H1 (cell line): ENCODE measurements at regions not wholly inside any gene's neighbourhood (a gene's known extent, or its start where the extent isn't known, plus 50 kb on each side); places are given as distances from the start of the nearest gene placed in this dataset.

ENCODE experiments used
- CTCF ChIA-PET: fragments of 300-600 bp; sonication (Branson Sonifier 250); formaldehyde crosslinking; loops from one replicate; lab custom pipeline; 2021; ENCODE audit not compliant: partially characterized antibody; lab: Charles Lee
- POLR2A ChIA-PET: fragments of 300-600 bp; sonication (Branson Sonifier 250); formaldehyde crosslinking; loops from one replicate; lab custom pipeline; 2021; ENCODE audit warnings: inconsistent platforms; ENCODE audit not compliant: partially characterized antibody; lab: Charles Lee
- DNase-seq, 2 experiments: peaks; one replicate each; pipeline versions ENCODE4 v3.0.0 to v3.0.0-alpha.2; 2010 to 2022; ENCODE audit warnings: low spot score in 2 of 2, low read depth in 1 of 2, mixed read lengths in 1 of 2
- FAIRE-seq: peaks from 2 replicates; lab custom pipeline; 2011; peaks lifted over from hg19 to GRCh38; lab: Jason Lieb, UNC
- H2AFZ ChIP-seq: 2 replicates; pipeline ENCODE4 v1.8.1; 2012; ENCODE audit warnings: low read length, inconsistent platforms
- H2AK5ac ChIP-seq: 2 replicates; pipeline ENCODE4 v1.6.1; 2013; ENCODE audit warnings: low read depth, low read length
- H2BK120ac ChIP-seq: replicated peaks from 2 replicates; pipeline ENCODE3; 2013; ENCODE audit warnings: low read depth, low read length, inconsistent platforms
- H2BK12ac ChIP-seq: 2 replicates; pipeline ENCODE4 v1.6.1; 2013; ENCODE audit warnings: low read depth, low read length
- H2BK15ac ChIP-seq: 2 replicates; pipeline ENCODE4 v1.6.1; 2013; ENCODE audit warnings: low read length
- H2BK20ac ChIP-seq: 2 replicates; pipeline ENCODE4 v1.6.1; 2013; ENCODE audit warnings: low read length
- H2BK5ac ChIP-seq: 2 replicates; pipeline ENCODE4 v1.6.1; 2013; ENCODE audit warnings: low read depth, low read length
- H3K14ac ChIP-seq: 2 replicates; pipeline ENCODE4 v1.6.1; 2013; ENCODE audit warnings: inconsistent platforms; ENCODE audit not compliant: insufficient read length
- H3K18ac ChIP-seq: 2 replicates; pipeline ENCODE4 v1.6.1; 2013; ENCODE audit warnings: low read length; ENCODE audit errors: extremely low read depth
- H3K23ac ChIP-seq: 2 replicates; pipeline ENCODE4 v1.6.1; 2013; ENCODE audit warnings: inconsistent platforms; ENCODE audit not compliant: insufficient read length
- H3K23me2 ChIP-seq: 2 replicates; pipeline ENCODE4 v1.6.1; 2013; ENCODE audit warnings: low read depth, low read length
- H3K27ac ChIP-seq: 2 replicates; pipeline ENCODE4 v1.6.1; 2011; ENCODE audit warnings: low read depth, low read length, inconsistent platforms
- H3K27me3 ChIP-seq, 4 experiments: replicated peaks in 1 of 4; 1 replicate in 1 of 4; 2 replicates in 3 of 4; pipeline versions ENCODE4 v1.6.1 to v1.8.1; 2011 to 2013; ENCODE audit warnings: low read length in 3 of 4, mild to moderate bottlenecking in 3 of 4, inconsistent platforms in 2 of 4, mixed read lengths in 2 of 4, moderate library complexity in 1 of 4; ENCODE audit not compliant: control insufficient read depth in 3 of 4, insufficient read depth in 3 of 4; ENCODE audit errors: extremely low read depth in 1 of 4
- H3K36me3 ChIP-seq, 4 experiments: 2 replicates each; pipeline versions ENCODE4 v1.6.1 to v1.8.1; 2011 to 2013; ENCODE audit warnings: mild to moderate bottlenecking in 4 of 4, low read length in 3 of 4, moderate library complexity in 2 of 4, control low read depth in 1 of 4, inconsistent platforms in 1 of 4; ENCODE audit not compliant: insufficient read depth in 4 of 4, control insufficient read depth in 2 of 4
- H3K4ac ChIP-seq: replicated peaks from 2 replicates; pipeline ENCODE3; 2013; ENCODE audit warnings: low read length, low read depth, mixed read lengths, inconsistent platforms; ENCODE audit not compliant: insufficient read length
- H3K4me1 ChIP-seq, 4 experiments: replicated peaks in 1 of 4; 1 replicate in 1 of 4; 2 replicates in 3 of 4; pipeline versions ENCODE4 v1.6.1 to v1.8.1; 2011 to 2013; ENCODE audit warnings: low read length in 3 of 4, inconsistent platforms in 2 of 4, mixed read lengths in 1 of 4; ENCODE audit not compliant: insufficient read depth in 4 of 4, control insufficient read depth in 3 of 4
- H3K4me2 ChIP-seq, 2 experiments: 2 replicates each; pipeline versions ENCODE4 v1.6.1 to v1.8.1; 2011 to 2013; ENCODE audit warnings: low read depth in 2 of 2, low read length in 2 of 2, control low read depth in 1 of 2, inconsistent platforms in 1 of 2, mild to moderate bottlenecking in 1 of 2; ENCODE audit not compliant: insufficient read depth in 1 of 2
- H3K4me3 ChIP-seq, 4 experiments: fragments of 200-600, 300-600 bp in 1 of 4; sonication (generic), shearing (Covaris generic), sonication (Bioruptor Twin) in 1 of 4; 2 replicates each; pipeline versions ENCODE4 v1.5.1 to v1.8.1; 2011 to 2016; ENCODE audit warnings: low read length in 4 of 4, low read depth in 3 of 4, control low read depth in 2 of 4, inconsistent platforms in 2 of 4, mild to moderate bottlenecking in 2 of 4, mixed read lengths in 1 of 4, moderate library complexity in 1 of 4; ENCODE audit not compliant: insufficient read depth in 2 of 4; ENCODE audit errors: extremely low read depth in 1 of 4
- H3K56ac ChIP-seq: replicated peaks from 2 replicates; pipeline ENCODE3; 2013; ENCODE audit warnings: low read depth, mild to moderate bottlenecking, mixed read lengths, low read length, inconsistent platforms; ENCODE audit not compliant: insufficient read length
- H3K79me1 ChIP-seq: 2 replicates; pipeline ENCODE4 v1.6.1; 2013; ENCODE audit warnings: low read depth, low read length, control low read depth
- H3K79me2 ChIP-seq, 2 experiments: 2 replicates each; pipeline versions ENCODE4 v1.6.1 to v1.8.1; 2012 to 2013; ENCODE audit warnings: low read length in 2 of 2, mild to moderate bottlenecking in 2 of 2, inconsistent platforms in 1 of 2; ENCODE audit not compliant: insufficient read depth in 2 of 2, control insufficient read depth in 1 of 2
- H3K9ac ChIP-seq, 4 experiments: replicated peaks in 1 of 4; 1 replicate in 1 of 4; 2 replicates in 3 of 4; pipeline versions ENCODE4 v1.6.1 to v1.8.1; 2011 to 2013; ENCODE audit warnings: low read depth in 3 of 4, low read length in 3 of 4, control low read depth in 2 of 4, mild to moderate bottlenecking in 2 of 4, moderate library complexity in 2 of 4, inconsistent platforms in 1 of 4; ENCODE audit errors: extremely low read depth in 1 of 4
- H3K9me3 ChIP-seq, 2 experiments: 2 replicates each; pipeline versions ENCODE4 v1.6.1 to v1.8.1; 2012 to 2013; ENCODE audit warnings: mild to moderate bottlenecking in 2 of 2, moderate library complexity in 2 of 2, control low read depth in 1 of 2, inconsistent platforms in 1 of 2, low read depth in 1 of 2, low read length in 1 of 2, mixed read lengths in 1 of 2; ENCODE audit not compliant: insufficient read depth in 2 of 2
- H4K20me1 ChIP-seq, 2 experiments: replicated peaks in 1 of 2; 2 replicates each; pipeline versions ENCODE3 to v1.8.1; 2011 to 2013; ENCODE audit warnings: inconsistent platforms in 2 of 2, low read length in 2 of 2, mild to moderate bottlenecking in 1 of 2; ENCODE audit not compliant: insufficient read depth in 2 of 2, control insufficient read depth in 1 of 2
- H4K5ac ChIP-seq: 2 replicates; pipeline ENCODE4 v1.6.1; 2013; ENCODE audit warnings: low read length, low read depth, mixed read lengths, inconsistent platforms; ENCODE audit not compliant: insufficient read length
- H4K8ac ChIP-seq: 2 replicates; pipeline ENCODE4 v1.8.0; 2013; ENCODE audit warnings: mild to moderate bottlenecking, moderate library complexity, low read length, inconsistent platforms; ENCODE audit not compliant: insufficient read depth; ENCODE audit errors: extremely low read depth
- H4K91ac ChIP-seq: replicated peaks from 2 replicates; pipeline ENCODE3; 2013; ENCODE audit warnings: low read length, mixed read lengths, inconsistent platforms; ENCODE audit not compliant: insufficient read length
- CEBPB ChIP-seq: IDR thresholded peaks from 2 replicates; pipeline ENCODE4 v1.6.1; 2012; ENCODE audit warnings: low read depth, low read length
- EP300 ChIP-seq, 2 experiments: IDR thresholded peaks; 1 replicate in 1 of 2; 2 replicates in 1 of 2; pipeline ENCODE4 v1.6.1; 2011 to 2012; ENCODE audit warnings: low read depth in 2 of 2, low read length in 2 of 2, mild to moderate bottlenecking in 2 of 2, borderline replicate concordance in 1 of 2, inconsistent platforms in 1 of 2, moderate library complexity in 1 of 2
- HDAC2 ChIP-seq, 2 experiments: fragments of 300-600 bp in 1 of 2; sonication (generic) in 1 of 2; IDR thresholded peaks; 2 replicates each; pipeline ENCODE4 v1.6.1; 2011 to 2012; ENCODE audit warnings: low read depth in 2 of 2, low read length in 2 of 2, mild to moderate bottlenecking in 2 of 2, moderate library complexity in 2 of 2, borderline replicate concordance in 1 of 2, inconsistent platforms in 1 of 2
- KDM1A ChIP-seq: fragments of 200-600, 300-600 bp; sonication (generic); IDR thresholded peaks from 2 replicates; pipeline ENCODE4 v1.7.1; 2016; ENCODE audit warnings: mild to moderate bottlenecking, low read length, borderline replicate concordance
- KDM5A ChIP-seq: fragments of 200-600 bp; IDR thresholded peaks from 2 replicates; pipeline ENCODE4 v1.7.1; 2012; ENCODE audit warnings: mild to moderate bottlenecking, low read length, inconsistent platforms, mixed read lengths
- NRF1 ChIP-seq: IDR thresholded peaks from 2 replicates; pipeline ENCODE4 v1.6.1; 2011; ENCODE audit warnings: mild to moderate bottlenecking, low read depth, low read length, improper control_type of control experiment
- POU5F1 ChIP-seq: IDR thresholded peaks from 2 replicates; pipeline ENCODE4 v1.6.1; 2011; ENCODE audit warnings: low read depth, mild to moderate bottlenecking, low read length, moderate library complexity
- RNF2 ChIP-seq: fragments of 200-900, 300-1000 bp; sonication (generic); IDR thresholded peaks from 2 replicates; pipeline ENCODE4 v1.7.1; 2016; ENCODE audit warnings: borderline replicate concordance, low read depth, mild to moderate bottlenecking, antibody characterized with exemption, low read length; ENCODE audit not compliant: poor library complexity, severe bottlenecking; ENCODE audit errors: missing control alignments
- TAF1 ChIP-seq: IDR thresholded peaks from 2 replicates; pipeline ENCODE4 v1.6.1; 2011; ENCODE audit warnings: mild to moderate bottlenecking, low read depth, low read length
- TCF12 ChIP-seq: IDR thresholded peaks from 2 replicates; pipeline ENCODE4 v1.6.1; 2011; ENCODE audit warnings: low read depth, mild to moderate bottlenecking, low read length
- TEAD4 ChIP-seq: IDR thresholded peaks from 2 replicates; pipeline ENCODE4 v1.6.1; 2012; ENCODE audit warnings: low read depth, low read length, inconsistent platforms, mixed read lengths
- ZNF274 ChIP-seq: IDR thresholded peaks from 2 replicates; pipeline ENCODE4 v1.7.0; 2012; ENCODE audit warnings: low read length, borderline replicate concordance; ENCODE audit errors: extremely low read depth
- WGBS, 2 experiments: shearing (Covaris generic) in 1 of 2; methylation state at CpG; one replicate each; pipeline versions ENCODE4 v1.1.6 to v1.1.7; 2013 to 2015; ENCODE audit warnings: low lambda C conversion rate in 2 of 2, mixed read lengths in 2 of 2, inconsistent platforms in 1 of 2, low coverage in 1 of 2, missing lambda C conversion rate in 1 of 2; ENCODE audit not compliant: insufficient replicate concordance in 2 of 2, insufficient coverage in 1 of 2, insufficient read length in 1 of 2; ENCODE audit errors: extremely low coverage in 1 of 2, missing lambda C conversion rate in 1 of 2; 5-methylcytosine and 5-hydroxymethylcytosine counted together
- TF ChIP-seq, protein P1 (sequence below): IDR thresholded peaks from 2 replicates; pipeline ENCODE4 v1.6.1; 2011; ENCODE audit warnings: low read length, improper control_type of control experiment

DNA sequence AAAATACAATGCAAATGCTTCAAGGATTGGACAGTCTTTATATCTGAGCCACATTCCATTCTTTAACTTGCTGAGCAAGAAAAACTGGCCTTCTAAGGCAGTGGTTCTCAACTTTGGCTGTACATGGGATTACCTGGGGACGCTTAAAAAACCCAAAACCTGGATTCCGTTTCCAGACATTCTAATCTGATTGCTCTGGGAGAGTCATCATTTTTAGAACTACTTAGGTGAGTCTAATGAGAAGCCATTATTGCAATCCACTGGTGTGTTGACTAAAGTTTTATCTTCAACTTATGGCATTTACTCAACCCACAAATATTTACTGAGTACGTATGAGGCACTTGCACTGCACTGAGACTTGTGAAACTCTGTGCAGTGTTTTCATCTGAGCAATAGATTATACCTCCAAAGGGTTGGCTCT, 195.7 kb upstream of the ATP11B start:
- H3K4me1 ChIP-seq = no peaks in the 10 kb centered on the region
- H3K23ac ChIP-seq = no peak overlapping the region
- no peak overlapping the region for H3K56ac ChIP-seq
- no peak overlapping the region for H2BK12ac ChIP-seq
- H3K18ac ChIP-seq = no peak overlapping the region
- H4K20me1 ChIP-seq = no peaks in the 10 kb centered on the region
- no peak overlapping the region for H2AFZ ChIP-seq
- H4K91ac ChIP-seq = no peak overlapping the region
- no peaks in the 10 kb centered on the region for H3K27me3 ChIP-seq
- H2BK120ac ChIP-seq = no peak overlapping the region
- H2BK5ac ChIP-seq = no peak overlapping the region
- H3K36me3 ChIP-seq = no peaks in the 10 kb centered on the region
- no peak overlapping the region for H3K27ac ChIP-seq
- H3K4me2 ChIP-seq = no peak overlapping the region
- no peak overlapping the region for H3K14ac ChIP-seq
- H3K23me2 ChIP-seq = no peaks in the 10 kb centered on the region
- ChIA-PET POLR2A (no interaction called here), CTCF (no interaction called here)
- FAIRE-seq = peak; percentile 19
- H2AK5ac ChIP-seq = no peak overlapping the region
- no peaks in the 10 kb centered on the region for H3K79me1 ChIP-seq
- H4K8ac ChIP-seq = no peak overlapping the region
- H3K4me3 ChIP-seq = no peak overlapping the region
- H3K4ac ChIP-seq = no peak overlapping the region
- H2BK20ac ChIP-seq = no peak overlapping the region
- H3K9ac ChIP-seq = no peak overlapping the region
- H4K5ac ChIP-seq = no peak overlapping the region
- DNase-seq = no peak
- no peak overlapping the region for H2BK15ac ChIP-seq
- no peaks in the 10 kb centered on the region for H3K79me2 ChIP-seq
- no peaks in the 10 kb centered on the region for H3K9me3 ChIP-seq
- 97% methylated on average over 3 of the region's 3 CpGs; no CpG with 5 or more reads in 1 of the 2 experiments for WGBS, 2 experiments
- TF ChIP-seq TEAD4 = no peak
- TF ChIP-seq RNF2 = no peak
- no peak for TF ChIP-seq NRF1
- TF ChIP-seq KDM5A = no peak
- no peak for TF ChIP-seq KDM1A
- TF ChIP-seq, protein P1, sequence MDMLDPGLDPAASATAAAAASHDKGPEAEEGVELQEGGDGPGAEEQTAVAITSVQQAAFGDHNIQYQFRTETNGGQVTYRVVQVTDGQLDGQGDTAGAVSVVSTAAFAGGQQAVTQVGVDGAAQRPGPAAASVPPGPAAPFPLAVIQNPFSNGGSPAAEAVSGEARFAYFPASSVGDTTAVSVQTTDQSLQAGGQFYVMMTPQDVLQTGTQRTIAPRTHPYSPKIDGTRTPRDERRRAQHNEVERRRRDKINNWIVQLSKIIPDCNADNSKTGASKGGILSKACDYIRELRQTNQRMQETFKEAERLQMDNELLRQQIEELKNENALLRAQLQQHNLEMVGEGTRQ = no peak
- no peak for TF ChIP-seq EP300 (IDR thresholded peaks at IDR 0.05; ENCODE audit: borderline replicate concordance in 1 of 2, low read depth in 2 of 2, low read length in 2 of 2)
- no peak for TF ChIP-seq TCF12
- TF ChIP-seq TAF1 = no peak
- TF ChIP-seq ZNF274 = no peak
- no peak for TF ChIP-seq HDAC2 (IDR thresholded peaks at IDR 0.05; ENCODE audit: borderline replicate concordance in 1 of 2, low read depth in 2 of 2, low read length in 2 of 2)
- TF ChIP-seq CEBPB = no peak
- TF ChIP-seq POU5F1 = no peak
